Lower leg skin (tissue), 4 donors: ENCODE measurements at regions not wholly inside any gene's neighbourhood (a gene's known extent, or its start where the extent isn't known, plus 50 kb on each side); places are given as distances from the start of the nearest gene placed in this dataset.

ENCODE experiments used
- DNase-seq, 2 donors: peaks; one replicate each; pipeline ENCODE4 v3.0.0-alpha.2; 2019; ENCODE audit warnings: low spot score in 2 of 2
- H3K4me3 ChIP-seq: fragments of 200-600 bp; sonication (generic); 2 replicates; pipeline ENCODE4 v1.5.1; 2017; ENCODE audit warnings: mild to moderate bottlenecking, low read depth; ENCODE audit not compliant: poor library complexity, severe bottlenecking
- POLR2A ChIP-seq, 2 donors: fragments of 450-650 bp; IDR thresholded peaks; one replicate each; pipeline ENCODE4 v1.6.1; 2016 to 2017; ENCODE audit warnings: antibody characterized with exemption in 2 of 2, mild to moderate bottlenecking in 1 of 2, moderate library complexity in 1 of 2
- WGBS, 2 donors: methylation state at CpG; one replicate each; pipeline ENCODE4 v1.1.5; 2018; 5-methylcytosine and 5-hydroxymethylcytosine counted together
- intact Hi-C: fragments of 100-400 bp; cut with DNase I; formaldehyde crosslinking; loops from one replicate; pipeline ENCODE4 v1.15.0; 2023; ENCODE audit warnings: low total_unique reads
- TF ChIP-seq, protein P1 (sequence below), 3 donors: fragments of 450-650 bp; IDR thresholded peaks; one replicate each; pipeline ENCODE4 v1.5.1; 2016; ENCODE audit warnings: antibody characterized with exemption in 3 of 3, mild to moderate bottlenecking in 3 of 3, moderate library complexity in 2 of 3

DNA sequence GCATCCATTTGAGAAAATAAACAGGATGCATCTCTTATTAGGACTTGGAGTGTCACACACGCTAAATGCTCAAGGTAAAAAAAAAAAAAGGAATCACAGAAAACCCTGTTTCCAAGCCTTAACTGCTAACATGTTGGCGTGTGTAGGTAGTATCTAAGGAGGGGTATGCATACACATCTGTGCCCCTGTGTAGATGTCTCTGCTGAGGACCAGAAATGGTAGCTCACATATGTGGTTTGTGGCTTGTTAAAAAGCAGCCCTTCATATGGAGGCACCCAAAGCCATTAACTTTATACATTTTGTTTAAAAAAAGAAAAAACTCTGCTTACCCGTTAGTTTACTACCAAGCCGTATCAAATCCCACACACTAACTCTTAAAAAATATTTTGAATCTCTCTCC is 314.1 kb downstream of the SNAPC1 start:
- TF ChIP-seq, protein P1, sequence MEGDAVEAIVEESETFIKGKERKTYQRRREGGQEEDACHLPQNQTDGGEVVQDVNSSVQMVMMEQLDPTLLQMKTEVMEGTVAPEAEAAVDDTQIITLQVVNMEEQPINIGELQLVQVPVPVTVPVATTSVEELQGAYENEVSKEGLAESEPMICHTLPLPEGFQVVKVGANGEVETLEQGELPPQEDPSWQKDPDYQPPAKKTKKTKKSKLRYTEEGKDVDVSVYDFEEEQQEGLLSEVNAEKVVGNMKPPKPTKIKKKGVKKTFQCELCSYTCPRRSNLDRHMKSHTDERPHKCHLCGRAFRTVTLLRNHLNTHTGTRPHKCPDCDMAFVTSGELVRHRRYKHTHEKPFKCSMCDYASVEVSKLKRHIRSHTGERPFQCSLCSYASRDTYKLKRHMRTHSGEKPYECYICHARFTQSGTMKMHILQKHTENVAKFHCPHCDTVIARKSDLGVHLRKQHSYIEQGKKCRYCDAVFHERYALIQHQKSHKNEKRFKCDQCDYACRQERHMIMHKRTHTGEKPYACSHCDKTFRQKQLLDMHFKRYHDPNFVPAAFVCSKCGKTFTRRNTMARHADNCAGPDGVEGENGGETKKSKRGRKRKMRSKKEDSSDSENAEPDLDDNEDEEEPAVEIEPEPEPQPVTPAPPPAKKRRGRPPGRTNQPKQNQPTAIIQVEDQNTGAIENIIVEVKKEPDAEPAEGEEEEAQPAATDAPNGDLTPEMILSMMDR (IDR thresholded peaks at IDR 0.05), result no peak
- no peak for TF ChIP-seq POLR2A (IDR thresholded peaks at IDR 0.05)
- WGBS, 2 donors, result 90 to 92% methylated on average over 4 of the region's 4 CpGs
- DNase-seq, result no peak
- no peak overlapping the region for H3K4me3 ChIP-seq
- intact Hi-C loops, result no loop called here

DNA sequence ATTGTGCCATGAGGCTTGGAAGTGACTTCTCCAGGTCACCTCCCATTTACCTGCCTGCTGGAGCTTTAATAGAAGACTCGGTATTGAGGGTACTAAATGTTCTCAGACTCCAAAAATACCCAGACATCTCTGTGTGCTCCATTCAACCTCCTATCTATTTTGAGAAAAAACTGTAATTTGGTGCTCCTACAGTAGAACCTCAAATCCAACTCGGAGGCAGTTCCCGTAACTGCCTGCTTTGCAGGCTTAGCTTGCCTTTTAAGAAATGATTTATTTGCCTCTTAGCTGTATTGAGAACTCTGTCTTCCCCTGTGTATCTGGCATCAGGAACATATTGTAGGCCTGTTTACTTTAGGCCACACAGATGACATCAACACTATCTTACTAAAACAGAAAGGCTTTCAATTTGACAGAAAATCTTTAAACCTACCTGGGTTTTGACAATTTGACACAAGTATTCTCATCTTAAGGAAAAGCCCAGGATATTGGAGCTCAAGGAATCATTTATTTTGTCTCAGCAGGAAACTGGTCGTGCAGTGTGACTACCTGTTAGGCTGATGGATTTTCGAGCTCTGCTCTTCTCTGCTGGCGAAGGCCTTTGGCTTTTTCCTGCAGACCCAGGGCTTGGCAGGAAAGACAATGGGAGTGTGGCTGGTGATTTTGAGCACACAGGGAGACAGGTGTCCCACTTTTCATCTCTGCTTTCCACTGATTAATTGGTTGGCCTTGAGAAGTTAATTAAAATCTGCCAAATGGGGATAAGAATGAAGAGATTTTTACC is 314.8 kb downstream of the SNAPC1 start:
- no peak for TF ChIP-seq POLR2A (IDR thresholded peaks at IDR 0.05)
- TF ChIP-seq, protein P1 (IDR thresholded peaks at IDR 0.05), result no peak
- intact Hi-C loops, result no loop called here
- DNase-seq, result no peak
- WGBS, 2 donors, result 78% methylated on average over 6 of the region's 6 CpGs
- H3K4me3 ChIP-seq, result no peak overlapping the region

- TF ChIP-seq, protein P1 (IDR thresholded peaks at IDR 0.05), result no peak
- no peak for TF ChIP-seq POLR2A (IDR thresholded peaks at IDR 0.05)
- no peak overlapping the region for H3K4me3 ChIP-seq
- 62 to 73% methylated on average over 4 of the region's 4 CpGs for WGBS, 2 donors
- intact Hi-C loops, result no loop called here
- DNase-seq, result no peak
Measured at GRCh38 chr14:62077676-62078261, 315.5 kb downstream of the SNAPC1 start.

GRCh38 chr14:62079038-62079437 is 316.8 kb downstream of the SNAPC1 start:
- no peak for TF ChIP-seq POLR2A (IDR thresholded peaks at IDR 0.05)
- TF ChIP-seq, protein P1 (IDR thresholded peaks at IDR 0.05), result no peak

GRCh38 chr14:62081012-62081612 is 318.9 kb downstream of the SNAPC1 start:
- TF ChIP-seq POLR2A (IDR thresholded peaks at IDR 0.05), result no peak
- TF ChIP-seq, protein P1 (IDR thresholded peaks at IDR 0.05), result no peak
- WGBS, 2 donors, result 85 to 88% methylated on average over 10 of the region's 10 CpGs
- no peak for DNase-seq
- H3K4me3 ChIP-seq, result no peak overlapping the region
- intact Hi-C loops, result no loop called here

More at GRCh38 chr14:62079038-62079437, 316.8 kb downstream of the SNAPC1 start:
- 67 to 81% methylated on average over 1 of the region's 1 CpG for whole genome bisulfite sequencing, 2 donors
- DNase-seq, result no peak
- intact Hi-C loops, result no loop called here
- no peak overlapping the region for H3K4me3 ChIP-seq
